Activated CD4-positive, alpha-beta T cell treated with anti-CD3 and anti-CD28 coated beads, Interleukin-2, amount 50 U/mL, for 24 hours (primary cell): ENCODE measurements at regions not wholly inside any gene's neighbourhood (a gene's known extent, or its start where the extent isn't known, plus 50 kb on each side); places are given as distances from the start of the nearest gene placed in this dataset.
"Not testable (repeated sequence)": the region's sequence is repeated elsewhere in the genome, so short reads cannot be mapped to it uniquely, and the experiment has no call there.

Experiments used
- DNase-seq, 2 donors: peaks; one replicate each; pipeline ENCODE4 v3.0.0-alpha.2; 2020; ENCODE audit warnings: low read depth in 1 of 2, low spot score in 1 of 2

- peak in 1 of 2 donors; percentile 24 for DNase-seq
Measured at GRCh38 chr1:239976130-239976968, 115.3 kb upstream of the FMN2 start.

- DNase-seq: no peak
Measured at GRCh38 chr1:239977416-239977815, 114.3 kb upstream of the FMN2 start.

GRCh38 chr1:239979456-239979855 is 112.2 kb upstream of the FMN2 start:
- DNase-seq: no peak

- DNase-seq: no peak
Measured at GRCh38 chr1:239982762-239983161, 108.9 kb upstream of the FMN2 start.

- no peak for DNase-seq
Measured at GRCh38 chr1:239985044-239985443, 106.6 kb upstream of the FMN2 start.

- DNase-seq: no peak
Measured at GRCh38 chr1:239987103-239987745, 104.5 kb upstream of the FMN2 start.

GRCh38 chr1:239989990-239990389 is 101.7 kb upstream of the FMN2 start:
- DNase-seq: no peak

- DNase-seq: not testable (repeated sequence)
Measured at GRCh38 chr1:239992566-239992965, 99.1 kb upstream of the FMN2 start.

GRCh38 chr1:239993366-239993765 is 98.3 kb upstream of the FMN2 start:
- no peak for DNase-seq

- no peak for DNase-seq
Measured at GRCh38 chr1:239995281-239995680, 96.4 kb upstream of the FMN2 start.

- no peak for DNase-seq
Measured at GRCh38 chr1:239997160-239997514, 94.5 kb upstream of the FMN2 start.

- no peak for DNase-seq
Measured at GRCh38 chr1:239997515-239998311, 94.0 kb upstream of the FMN2 start.

GRCh38 chr1:239998312-239998649 is 93.4 kb upstream of the FMN2 start:
- DNase-seq: no peak

- DNase-seq: no peak
Measured at GRCh38 chr1:239999170-239999569, 92.5 kb upstream of the FMN2 start.

GRCh38 chr1:240000634-240001033 is 91.0 kb upstream of the FMN2 start:
- no peak for DNase-seq

GRCh38 chr1:240001177-240001740 is 90.4 kb upstream of the FMN2 start:
- no peak for DNase-seq

GRCh38 chr1:240004086-240004749 is 87.5 kb upstream of the FMN2 start:
- no peak for DNase-seq

GRCh38 chr1:240005997-240006650 is 85.6 kb upstream of the FMN2 start:
- DNase-seq: no peak

- no peak for DNase-seq
Measured at GRCh38 chr1:240008298-240008697, 83.4 kb upstream of the FMN2 start.

- no peak for DNase-seq
Measured at GRCh38 chr1:240014051-240014450, 77.6 kb upstream of the FMN2 start.

GRCh38 chr1:240018617-240019016 is 73.1 kb upstream of the FMN2 start:
- DNase-seq: no peak
